H9 (cell line): ENCODE measurements at regions not wholly inside any gene's neighbourhood (a gene's known extent, or its start where the extent isn't known, plus 50 kb on each side); places are given as distances from the start of the nearest gene placed in this dataset.

ENCODE experiments used
- DNase-seq: peaks from one replicate; pipeline ENCODE4 v3.0.0-alpha.2; 2017
- H2AFZ ChIP-seq: one replicate; pipeline ENCODE4 v1.6.1; 2013; ENCODE audit warnings: mild to moderate bottlenecking, low read length, control low read depth, moderate library complexity
- H2AK5ac ChIP-seq: 2 replicates; pipeline ENCODE4 v1.6.1; 2013; ENCODE audit warnings: low read length, control low read depth, mixed read lengths; ENCODE audit not compliant: insufficient read length
- H2BK120ac ChIP-seq: one replicate; pipeline ENCODE4 v1.6.1; 2013; ENCODE audit warnings: low read depth, mild to moderate bottlenecking, low read length, control low read depth, inconsistent platforms; ENCODE audit not compliant: poor library complexity, severe bottlenecking
- H2BK12ac ChIP-seq: 2 replicates; pipeline ENCODE4 v1.6.1; 2013; ENCODE audit warnings: low read length, control low read depth, mixed read lengths, low read depth; ENCODE audit not compliant: insufficient read length
- H2BK15ac ChIP-seq: 2 replicates; pipeline ENCODE4 v1.6.1; 2013; ENCODE audit warnings: low read depth, low read length, control low read depth
- H2BK20ac ChIP-seq: one replicate; pipeline ENCODE4 v1.6.1; 2013; ENCODE audit warnings: low read depth, mild to moderate bottlenecking, low read length, control low read depth, inconsistent platforms; ENCODE audit not compliant: poor library complexity, severe bottlenecking
- H2BK5ac ChIP-seq: 2 replicates; pipeline ENCODE4 v1.6.1; 2013; ENCODE audit warnings: low read length, control low read depth, mixed read lengths; ENCODE audit not compliant: insufficient read length
- H3K14ac ChIP-seq: 2 replicates; pipeline ENCODE4 v1.6.1; 2013; ENCODE audit warnings: low read length, control low read depth; ENCODE audit not compliant: insufficient read depth
- H3K18ac ChIP-seq: 2 replicates; pipeline ENCODE4 v1.6.1; 2013; ENCODE audit warnings: low read depth, mild to moderate bottlenecking, mixed read lengths, low read length, control low read depth; ENCODE audit not compliant: insufficient read length
- H3K23ac ChIP-seq: 2 replicates; pipeline ENCODE4 v1.6.1; 2013; ENCODE audit warnings: low read length, control low read depth, mixed read lengths, low read depth; ENCODE audit not compliant: insufficient read length
- H3K23me2 ChIP-seq: 2 replicates; pipeline ENCODE4 v1.6.1; 2013; ENCODE audit warnings: low read depth, mild to moderate bottlenecking, mixed read lengths, low read length, control low read depth; ENCODE audit not compliant: insufficient read length, poor library complexity, severe bottlenecking
- H3K27ac ChIP-seq: 2 replicates; pipeline ENCODE4 v1.5.1; 2013; ENCODE audit warnings: low read length, control low read depth, mixed read lengths, low read depth; ENCODE audit not compliant: insufficient read length
- H3K27me3 ChIP-seq: 2 replicates; pipeline ENCODE4 v1.6.1; 2013; ENCODE audit warnings: low read length, control low read depth, inconsistent platforms; ENCODE audit not compliant: insufficient read depth
- H3K4ac ChIP-seq: 2 replicates; pipeline ENCODE4 v1.6.1; 2013; ENCODE audit warnings: low read depth, mild to moderate bottlenecking, control low read depth, inconsistent platforms, low read length, moderate library complexity
- H3K4me1 ChIP-seq: 2 replicates; pipeline ENCODE4 v1.6.1; 2013; ENCODE audit warnings: low read length, control low read depth, inconsistent platforms; ENCODE audit not compliant: insufficient read depth
- H3K4me2 ChIP-seq: 2 replicates; pipeline ENCODE4 v1.6.1; 2013; ENCODE audit warnings: low read length, control low read depth, mixed read lengths; ENCODE audit not compliant: insufficient read length, insufficient read depth
- H3K56ac ChIP-seq: 2 replicates; pipeline ENCODE4 v1.6.1; 2013; ENCODE audit warnings: low read depth, mild to moderate bottlenecking, mixed read lengths, low read length, control low read depth; ENCODE audit not compliant: insufficient read length
- H3K79me1 ChIP-seq: 2 replicates; pipeline ENCODE4 v1.6.1; 2013; ENCODE audit warnings: low read depth, mild to moderate bottlenecking, moderate library complexity, low read length, control low read depth, inconsistent platforms; ENCODE audit not compliant: insufficient read depth, poor library complexity, severe bottlenecking
- H3K79me2 ChIP-seq: 2 replicates; pipeline ENCODE4 v1.6.1; 2013; ENCODE audit warnings: low read length, control low read depth, inconsistent platforms; ENCODE audit not compliant: insufficient read depth
- H3K9ac ChIP-seq: 2 replicates; pipeline ENCODE4 v1.6.1; 2013; ENCODE audit warnings: low read length, control low read depth, mixed read lengths; ENCODE audit not compliant: insufficient read length; ENCODE audit errors: extremely low read depth
- H3K9me3 ChIP-seq: one replicate; pipeline ENCODE4 v1.6.1; 2013; ENCODE audit warnings: low read depth, low read length, inconsistent platforms; ENCODE audit not compliant: control insufficient read depth
- H3T11ph ChIP-seq: one replicate; pipeline ENCODE4 v1.6.1; 2013; ENCODE audit warnings: mild to moderate bottlenecking, low read length, control low read depth, inconsistent platforms
- H4K20me1 ChIP-seq: one replicate; pipeline ENCODE4 v1.6.1; 2013; ENCODE audit not compliant: control insufficient read depth, insufficient read length, insufficient read depth
- H4K5ac ChIP-seq: 2 replicates; pipeline ENCODE4 v1.6.1; 2013; ENCODE audit warnings: low read depth, mild to moderate bottlenecking, mixed read lengths, low read length, control low read depth; ENCODE audit not compliant: insufficient read length
- H4K8ac ChIP-seq: replicated peaks from 2 replicates; pipeline ENCODE4 v1.6.1; 2013; ENCODE audit warnings: low read length, control low read depth, mixed read lengths, low read depth; ENCODE audit not compliant: insufficient read length
- H4K91ac ChIP-seq: 2 replicates; pipeline ENCODE4 v1.6.1; 2013; ENCODE audit warnings: low read depth, mild to moderate bottlenecking, moderate library complexity, mixed read lengths, low read length, control low read depth; ENCODE audit not compliant: insufficient read length
- H3K27ac Mint-ChIP-seq, 3 experiments: 2 replicates in 2 of 3; 3 replicates in 1 of 3; pipeline ENCODE4 v1.8.0; 2020 to 2021; ENCODE audit warnings: mixed read lengths in 3 of 3, mild to moderate bottlenecking in 1 of 3, moderate library complexity in 1 of 3
- H3K27me3 Mint-ChIP-seq: 2 replicates; pipeline ENCODE4 v1.8.0; 2021; ENCODE audit warnings: low read depth, mild to moderate bottlenecking, moderate library complexity, mixed read lengths
- H3K36me3 Mint-ChIP-seq, 3 experiments: 2 replicates in 2 of 3; 3 replicates in 1 of 3; pipeline ENCODE4 v1.8.0; 2020 to 2021; ENCODE audit warnings: low read depth in 3 of 3, mixed read lengths in 3 of 3; ENCODE audit not compliant: insufficient read depth in 1 of 3
- H3K4me1 Mint-ChIP-seq, 2 experiments: 2 replicates each; pipeline ENCODE4 v1.8.0; 2020; ENCODE audit warnings: mixed read lengths in 2 of 2
- H3K4me3 Mint-ChIP-seq, 2 experiments: 2 replicates in 1 of 2; 3 replicates in 1 of 2; pipeline ENCODE4 v1.8.0; 2020 to 2021; ENCODE audit warnings: mild to moderate bottlenecking in 2 of 2, mixed read lengths in 2 of 2, moderate library complexity in 1 of 2
- H3K9me3 Mint-ChIP-seq, 2 experiments: 2 replicates in 1 of 2; 3 replicates in 1 of 2; pipeline ENCODE4 v1.8.0; 2020; ENCODE audit warnings: mild to moderate bottlenecking in 2 of 2, mixed read lengths in 2 of 2, moderate library complexity in 1 of 2
- WGBS: extraction: QIAGEN DNeasy Blood & Tissue Kit; methylation state at CpG from one replicate; pipeline ENCODE4 v1.1.7; 2013; ENCODE audit warnings: missing lambda C conversion rate, low lambda C conversion rate, mixed read lengths; ENCODE audit not compliant: insufficient read length; ENCODE audit errors: extremely low coverage; 5-methylcytosine and 5-hydroxymethylcytosine counted together
- TF ChIP-seq, protein P1 (sequence below): fragments of 200-600 bp; sonication (generic); conservative IDR thresholded peaks from 3 replicates; pipeline ENCODE4 v1.8.0; 2021; ENCODE audit warnings: antibody characterized with exemption, mild to moderate bottlenecking

DNA sequence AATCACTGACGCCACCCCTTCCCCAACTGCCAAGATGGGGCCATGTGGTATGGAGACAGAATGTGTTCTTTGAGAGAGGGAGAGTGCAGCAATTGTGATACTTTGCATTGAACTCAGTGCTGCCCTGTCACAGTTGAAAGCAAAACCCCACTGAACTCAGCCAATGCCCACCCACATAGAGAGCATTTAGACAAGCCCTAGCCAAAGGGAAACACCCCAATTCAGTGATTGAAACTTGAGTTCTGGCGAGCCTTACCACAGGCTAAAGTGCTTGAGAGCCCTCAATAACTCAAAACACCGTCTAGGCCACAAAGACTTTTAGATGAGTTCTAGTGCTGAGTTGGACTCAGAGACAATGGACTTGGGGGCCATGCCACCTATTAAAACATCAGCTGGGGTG lies 751.9 kb upstream of the POT1 start:
- Mint-ChIP-seq H3K27me3 (no peaks in the 10 kb centered on the region), H3K27ac (no peak overlapping the region), H3K9me3 (no peaks in the 10 kb centered on the region), H3K4me1 (peaks cover 11 to 17% of the 10 kb centered on the region in 2 experiments), H3K4me3 (no peak overlapping the region), H3K36me3 (no peaks in the 10 kb centered on the region)
- H3K4me1 ChIP-seq, result no peaks in the 10 kb centered on the region
- no peak overlapping the region for H3K23ac ChIP-seq
- H3K79me2 ChIP-seq, result no peaks in the 10 kb centered on the region
- no peak overlapping the region for H3K18ac ChIP-seq
- H3K9me3 ChIP-seq, result no peaks in the 10 kb centered on the region
- no peak overlapping the region for H4K91ac ChIP-seq
- H2AK5ac ChIP-seq, result no peak overlapping the region
- no peak overlapping the region for H3K56ac ChIP-seq
- no peak overlapping the region for H3K9ac ChIP-seq
- no peak overlapping the region for H4K8ac ChIP-seq
- H2BK15ac ChIP-seq, result no peak overlapping the region
- no peaks in the 10 kb centered on the region for H3K27me3 ChIP-seq
- no peak overlapping the region for H4K5ac ChIP-seq
- no peak overlapping the region for H3K14ac ChIP-seq
- no CpG with 5 or more reads among the region's 3 CpGs for WGBS
- no peaks in the 10 kb centered on the region for H3K23me2 ChIP-seq
- no peaks in the 10 kb centered on the region for H3K79me1 ChIP-seq
- H2BK5ac ChIP-seq, result no peak overlapping the region
- no peak overlapping the region for H2AFZ ChIP-seq
- no peak for DNase-seq
- no peak overlapping the region for H3K4ac ChIP-seq
- no peak overlapping the region for H2BK20ac ChIP-seq
- H2BK12ac ChIP-seq, result no peak overlapping the region
- TF ChIP-seq, protein P1, sequence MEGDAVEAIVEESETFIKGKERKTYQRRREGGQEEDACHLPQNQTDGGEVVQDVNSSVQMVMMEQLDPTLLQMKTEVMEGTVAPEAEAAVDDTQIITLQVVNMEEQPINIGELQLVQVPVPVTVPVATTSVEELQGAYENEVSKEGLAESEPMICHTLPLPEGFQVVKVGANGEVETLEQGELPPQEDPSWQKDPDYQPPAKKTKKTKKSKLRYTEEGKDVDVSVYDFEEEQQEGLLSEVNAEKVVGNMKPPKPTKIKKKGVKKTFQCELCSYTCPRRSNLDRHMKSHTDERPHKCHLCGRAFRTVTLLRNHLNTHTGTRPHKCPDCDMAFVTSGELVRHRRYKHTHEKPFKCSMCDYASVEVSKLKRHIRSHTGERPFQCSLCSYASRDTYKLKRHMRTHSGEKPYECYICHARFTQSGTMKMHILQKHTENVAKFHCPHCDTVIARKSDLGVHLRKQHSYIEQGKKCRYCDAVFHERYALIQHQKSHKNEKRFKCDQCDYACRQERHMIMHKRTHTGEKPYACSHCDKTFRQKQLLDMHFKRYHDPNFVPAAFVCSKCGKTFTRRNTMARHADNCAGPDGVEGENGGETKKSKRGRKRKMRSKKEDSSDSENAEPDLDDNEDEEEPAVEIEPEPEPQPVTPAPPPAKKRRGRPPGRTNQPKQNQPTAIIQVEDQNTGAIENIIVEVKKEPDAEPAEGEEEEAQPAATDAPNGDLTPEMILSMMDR, result no peak
- H3K27ac ChIP-seq, result no peak overlapping the region
- H3K4me2 ChIP-seq, result no peak overlapping the region
- no peak overlapping the region for H2BK120ac ChIP-seq
- H3T11ph ChIP-seq, result no peak overlapping the region
- H4K20me1 ChIP-seq, result no peaks in the 10 kb centered on the region
